ENCODE measurements at regions not wholly inside any gene's neighbourhood (a gene's known extent, or its start where the extent isn't known, plus 50 kb on each side); places are given as distances from the start of the nearest gene placed in this dataset.
"Not testable (repeated sequence)": the region's sequence is repeated elsewhere in the genome, so short reads cannot be mapped to it uniquely, and the experiment has no call there.

GRCh38 chr6:22113026-22113766 is 183.6 kb downstream of the PRL start:
- H3K36me3 Mint-ChIP-seq (ENCODE audit: low read depth) = no peaks in the 10 kb centered on the region
- ChIA-PET POLR2A (no interaction called here), CTCF (no interaction called here)
- no peak for DNase-seq
- H3K4me1 Mint-ChIP-seq = no peaks in the 10 kb centered on the region
- H3K27ac Mint-ChIP-seq = no peak overlapping the region
- no peaks in the 10 kb centered on the region for H3K27me3 Mint-ChIP-seq
- no peaks in the 10 kb centered on the region for H3K9me3 Mint-ChIP-seq
- no peak overlapping the region for H3K4me3 Mint-ChIP-seq

GRCh38 chr6:22115559-22115958 is 181.3 kb downstream of the PRL start:
- no peaks in the 10 kb centered on the region for H3K4me1 Mint-ChIP-seq
- POLR2A ChIA-PET = no interaction called here
- H3K27ac Mint-ChIP-seq = no peak overlapping the region
- H3K36me3 Mint-ChIP-seq (ENCODE audit: low read depth) = no peaks in the 10 kb centered on the region
- H3K9me3 Mint-ChIP-seq = no peaks in the 10 kb centered on the region
- no peak for DNase-seq
- H3K27me3 Mint-ChIP-seq = no peaks in the 10 kb centered on the region
- CTCF ChIA-PET = no interaction called here
- H3K4me3 Mint-ChIP-seq = no peak overlapping the region

DNA sequence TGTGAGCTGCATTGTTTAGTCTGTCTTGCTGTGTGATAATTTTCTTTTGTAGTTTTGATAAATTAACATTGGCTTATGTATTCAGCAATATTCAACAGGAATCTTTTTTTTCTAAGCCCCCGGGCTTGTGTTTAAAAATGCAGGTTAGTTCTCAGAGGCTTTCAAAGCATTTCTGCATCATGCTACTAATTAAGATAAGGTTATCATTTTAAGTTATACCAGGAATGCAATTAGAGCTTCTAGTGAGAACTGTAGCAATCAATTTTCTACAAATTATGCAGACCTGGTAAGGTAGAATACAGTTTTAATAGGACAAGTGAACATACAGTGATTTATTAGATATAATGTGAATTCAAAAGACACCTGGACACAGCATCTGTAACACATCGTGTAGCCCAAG is 179.2 kb downstream of the PRL start:
- H3K4me1 Mint-ChIP-seq = no peaks in the 10 kb centered on the region
- no peaks in the 10 kb centered on the region for H3K27me3 Mint-ChIP-seq
- ChIA-PET POLR2A (no interaction called here), CTCF (no interaction called here)
- H3K36me3 Mint-ChIP-seq (ENCODE audit: low read depth) = no peaks in the 10 kb centered on the region
- DNase-seq = no peak
- no peak overlapping the region for H3K4me3 Mint-ChIP-seq
- H3K9me3 Mint-ChIP-seq = no peaks in the 10 kb centered on the region
- no peak overlapping the region for H3K27ac Mint-ChIP-seq

- no peak overlapping the region for H3K27ac Mint-ChIP-seq
- H3K9me3 Mint-ChIP-seq = no peaks in the 10 kb centered on the region
- no peaks in the 10 kb centered on the region for H3K4me1 Mint-ChIP-seq
- H3K27me3 Mint-ChIP-seq = no peaks in the 10 kb centered on the region
- CTCF ChIA-PET = no interaction called here
- H3K36me3 Mint-ChIP-seq (ENCODE audit: low read depth) = no peaks in the 10 kb centered on the region
- no peak for DNase-seq
- POLR2A ChIA-PET = no interaction called here
- no peak overlapping the region for H3K4me3 Mint-ChIP-seq
Measured at GRCh38 chr6:22119500-22119899, 177.3 kb downstream of the PRL start.

DNA sequence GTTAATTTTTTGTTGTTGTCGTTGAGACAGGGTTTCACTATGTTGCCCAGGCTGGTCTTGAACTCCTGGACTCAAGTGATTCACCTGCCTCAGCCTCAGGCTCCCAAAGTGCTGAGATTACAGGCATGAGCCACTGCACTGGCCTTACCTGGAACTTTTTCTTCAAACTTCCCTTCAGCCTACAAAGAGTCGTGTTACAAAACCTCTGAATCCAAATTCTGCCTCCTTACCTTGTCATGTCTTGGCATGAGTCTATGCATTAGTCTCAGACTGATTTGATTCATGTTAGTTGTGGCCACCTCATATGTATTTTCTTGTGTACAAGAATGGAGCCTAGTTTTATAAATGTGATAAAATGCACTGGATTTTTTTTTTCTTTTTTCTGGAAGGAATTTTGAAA is 172.1 kb downstream of the PRL start:
- H3K4me1 Mint-ChIP-seq = no peaks in the 10 kb centered on the region
- DNase-seq = no peak
- ChIA-PET POLR2A (no interaction called here), CTCF (no interaction called here)
- H3K9me3 Mint-ChIP-seq = no peaks in the 10 kb centered on the region
- H3K27me3 Mint-ChIP-seq = no peaks in the 10 kb centered on the region
- H3K27ac Mint-ChIP-seq = no peak overlapping the region
- no peak overlapping the region for H3K4me3 Mint-ChIP-seq
- H3K36me3 Mint-ChIP-seq (ENCODE audit: low read depth) = no peaks in the 10 kb centered on the region

DNA sequence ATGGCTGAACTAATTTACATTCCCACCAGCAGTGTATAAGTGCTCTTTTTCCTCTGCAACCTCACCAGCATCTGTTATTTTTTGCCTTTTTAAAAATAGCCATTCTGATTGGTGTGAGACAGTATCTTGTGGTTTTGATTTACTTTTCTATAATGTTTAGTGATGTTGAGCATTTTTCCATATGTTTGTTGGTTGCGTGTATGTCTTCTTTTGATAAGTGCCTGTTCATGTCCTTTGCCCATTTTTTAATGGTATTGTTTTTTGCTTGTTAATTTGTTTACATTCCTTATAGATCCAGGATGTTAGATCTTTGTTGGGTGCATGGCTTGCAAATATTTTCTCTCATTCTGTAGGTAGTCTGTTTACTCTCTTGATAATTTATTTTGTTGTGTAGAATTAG is 169.9 kb downstream of the PRL start:
- POLR2A ChIA-PET = no interaction called here
- DNase-seq = no peak
- CTCF ChIA-PET = no interaction called here
- no peak overlapping the region for H3K4me3 Mint-ChIP-seq
- no peak overlapping the region for H3K27ac Mint-ChIP-seq
- no peaks in the 10 kb centered on the region for H3K4me1 Mint-ChIP-seq
- no peaks in the 10 kb centered on the region for H3K36me3 Mint-ChIP-seq (ENCODE audit: low read depth)
- no peaks in the 10 kb centered on the region for H3K27me3 Mint-ChIP-seq
- peaks cover 3% of the 10 kb centered on the region for H3K9me3 Mint-ChIP-seq

- H3K27me3 Mint-ChIP-seq = no peaks in the 10 kb centered on the region
- DNase-seq = no peak
- no peak overlapping the region for H3K27ac Mint-ChIP-seq
- ChIA-PET POLR2A (no interaction called here), CTCF (no interaction called here)
- H3K9me3 Mint-ChIP-seq = peaks cover 3% of the 10 kb centered on the region
- H3K36me3 Mint-ChIP-seq (ENCODE audit: low read depth) = no peaks in the 10 kb centered on the region
- H3K4me3 Mint-ChIP-seq = no peak overlapping the region
- H3K4me1 Mint-ChIP-seq = no peaks in the 10 kb centered on the region
Measured at GRCh38 chr6:22129751-22130150, 167.1 kb downstream of the PRL start.

GRCh38 chr6:22132656-22133055 is 164.2 kb downstream of the PRL start:
- Mint-ChIP-seq H3K27me3 (no peaks in the 10 kb centered on the region), H3K4me3 (no peak overlapping the region), H3K9me3 (peaks cover 3% of the 10 kb centered on the region), H3K4me1 (no peaks in the 10 kb centered on the region), H3K36me3 (ENCODE audit: low read depth) (no peaks in the 10 kb centered on the region), H3K27ac (no peak overlapping the region)
- DNase-seq = no peak
- CTCF ChIA-PET = interaction anchor here (0.6 kb wide), 1 partner anchor 509 kb away, joined by 3 read pairs; no protein-coding TSS in a partner anchor
- POLR2A ChIA-PET = no interaction called here

- POLR2A ChIA-PET = no interaction called here
Measured at GRCh38 chr6:22133357-22133756, 163.5 kb downstream of the PRL start.

DNA sequence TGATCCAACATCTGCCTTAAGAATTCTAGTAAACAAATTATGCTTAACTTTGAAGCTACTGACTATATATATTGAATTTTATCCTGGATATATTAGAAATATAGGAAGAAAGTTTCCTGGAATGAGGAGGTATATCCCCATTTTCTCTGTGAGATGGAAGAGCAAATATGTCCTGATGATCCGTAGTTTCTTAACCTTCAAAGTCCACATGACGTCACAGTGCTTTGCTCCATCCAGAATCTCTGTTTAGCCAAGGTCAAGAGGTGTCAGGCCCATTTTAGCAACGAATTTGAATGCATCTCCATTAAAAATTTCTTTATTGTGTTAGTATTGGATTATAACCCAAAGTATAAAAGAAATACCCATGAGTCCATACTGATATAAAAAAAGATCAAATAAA is 162.5 kb downstream of the PRL start:
- Mint-ChIP-seq H3K9me3 (peaks cover 3% of the 10 kb centered on the region), H3K4me1 (no peaks in the 10 kb centered on the region), H3K36me3 (ENCODE audit: low read depth) (no peaks in the 10 kb centered on the region), H3K27ac (no peak overlapping the region), H3K4me3 (no peak overlapping the region), H3K27me3 (no peaks in the 10 kb centered on the region)
- no peak for DNase-seq
- CTCF ChIA-PET = no interaction called here
- POLR2A ChIA-PET = no interaction called here

More at GRCh38 chr6:22133357-22133756, 163.5 kb downstream of the PRL start:
- DNase-seq = no peak
- CTCF ChIA-PET = interaction anchor here (0.6 kb wide), 1 partner anchor 510 kb away, joined by 3 read pairs; no protein-coding TSS in a partner anchor
- no peaks in the 10 kb centered on the region for H3K27me3 Mint-ChIP-seq
- H3K4me1 Mint-ChIP-seq = no peaks in the 10 kb centered on the region
- H3K27ac Mint-ChIP-seq = no peak overlapping the region
- no peaks in the 10 kb centered on the region for H3K36me3 Mint-ChIP-seq (ENCODE audit: low read depth)
- no peak overlapping the region for H3K4me3 Mint-ChIP-seq
- H3K9me3 Mint-ChIP-seq = peaks cover 3% of the 10 kb centered on the region

- Mint-ChIP-seq H3K36me3 (ENCODE audit: low read depth) (no peaks in the 10 kb centered on the region), H3K4me1 (no peaks in the 10 kb centered on the region), H3K27ac (no peak overlapping the region), H3K9me3 (peaks cover 3% of the 10 kb centered on the region), H3K4me3 (no peak overlapping the region), H3K27me3 (no peaks in the 10 kb centered on the region)
- ChIA-PET CTCF (no interaction called here), POLR2A (no interaction called here)
- DNase-seq = no peak
Measured at GRCh38 chr6:22135395-22135794, 161.4 kb downstream of the PRL start.

DNA sequence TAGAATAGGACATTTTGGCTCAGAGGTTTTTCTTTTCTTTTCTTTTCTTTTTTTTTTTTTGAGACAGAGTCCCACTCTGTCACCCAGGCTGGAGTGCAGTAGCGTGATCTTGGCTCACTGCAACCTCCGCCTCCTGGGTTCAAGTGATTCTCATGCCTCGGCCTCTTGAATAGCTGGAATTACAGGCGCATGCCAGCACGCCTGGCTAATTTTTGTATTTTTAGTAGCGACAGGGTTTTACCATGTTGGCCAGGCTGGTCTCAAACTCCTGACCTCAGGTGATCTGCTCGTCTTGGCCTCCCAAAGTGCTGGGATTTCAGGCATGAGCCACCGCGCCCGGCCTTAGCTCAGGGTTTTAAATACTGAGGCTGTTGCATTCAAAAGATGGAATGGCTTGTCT is 156.1 kb downstream of the PRL start:
- H3K36me3 Mint-ChIP-seq (ENCODE audit: low read depth); H3K27ac Mint-ChIP-seq; H3K9me3 Mint-ChIP-seq; H3K4me3 Mint-ChIP-seq; POLR2A ChIA-PET; DNase-seq; H3K4me1 Mint-ChIP-seq: not testable (repeated sequence)
- CTCF ChIA-PET = interaction anchor here (0.5 kb wide), 1 partner anchor 20 kb away, joined by 3 read pairs; no protein-coding TSS in a partner anchor
- peaks cover 16% of the 10 kb centered on the region for H3K27me3 Mint-ChIP-seq

DNA sequence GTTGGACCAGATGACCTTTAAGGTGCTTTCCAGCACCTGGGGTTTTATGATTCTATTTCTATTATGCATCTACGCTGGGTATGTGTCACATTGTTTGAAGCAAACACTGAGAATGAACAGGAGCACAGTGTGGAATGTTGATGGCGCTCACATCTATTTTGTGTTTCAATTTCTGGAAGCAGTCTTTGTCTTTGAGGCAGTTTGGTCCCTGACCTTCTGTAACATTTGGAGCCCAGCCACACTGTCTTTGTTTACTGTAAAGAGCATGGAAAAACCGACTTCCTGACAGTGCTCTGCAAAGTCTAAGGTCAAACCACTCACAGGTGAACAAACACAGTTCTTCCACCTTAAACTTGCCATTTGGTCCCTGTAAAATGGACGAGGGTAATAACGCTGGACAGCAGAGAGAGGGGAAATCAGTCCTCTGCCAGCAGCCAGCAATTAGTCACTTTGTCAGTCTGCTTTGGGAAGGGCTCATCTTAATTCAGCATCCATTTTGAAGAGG is 155.5 kb downstream of the PRL start:
- Mint-ChIP-seq H3K36me3 (ENCODE audit: low read depth) (peaks cover 1% of the 10 kb centered on the region), H3K4me1 (peaks cover 4% of the 10 kb centered on the region), H3K4me3 (no peak overlapping the region), H3K9me3 (no peaks in the 10 kb centered on the region), H3K27ac (no peak overlapping the region), H3K27me3 (peaks cover 21% of the 10 kb centered on the region)
- POLR2A ChIA-PET = no interaction called here
- CTCF ChIA-PET = no interaction called here
- no peak for DNase-seq

- H3K4me3 Mint-ChIP-seq = no peak overlapping the region
- POLR2A ChIA-PET = no interaction called here
Measured at GRCh38 chr6:22142856-22143255, 154.0 kb downstream of the PRL start.

More at GRCh38 chr6:22142856-22143255, 154.0 kb downstream of the PRL start:
- H3K36me3 Mint-ChIP-seq (ENCODE audit: low read depth) = peaks cover 1% of the 10 kb centered on the region
- peaks cover 18% of the 10 kb centered on the region for H3K4me1 Mint-ChIP-seq
- CTCF ChIA-PET = interaction anchor here (0.6 kb wide), 1 partner anchor 46 kb away, joined by 3 read pairs; no protein-coding TSS in a partner anchor
- no peak overlapping the region for H3K27ac Mint-ChIP-seq
- no peak for DNase-seq
- no peaks in the 10 kb centered on the region for H3K9me3 Mint-ChIP-seq
- peaks cover 35% of the 10 kb centered on the region for H3K27me3 Mint-ChIP-seq
